ENCODE measurements at regions not wholly inside any gene's neighbourhood (a gene's known extent, or its start where the extent isn't known, plus 50 kb on each side); places are given as distances from the start of the nearest gene placed in this dataset.
"Not testable (repeated sequence)": the region's sequence is repeated elsewhere in the genome, so short reads cannot be mapped to it uniquely, and the experiment has no call there.

GRCh38 chr3:161941891-161942290 lies 445.3 kb downstream of the OTOL1 start:
- POLR2A ChIA-PET = no interaction called here
- CTCF ChIA-PET = no interaction called here

GRCh38 chr3:161943801-161944345 lies 447.3 kb downstream of the OTOL1 start:
- H3K27me3 ChIP-seq (ENCODE audit: insufficient read depth); CTCF ChIA-PET; H3K9ac ChIP-seq; H3K9me2 ChIP-seq; POLR2A ChIA-PET; DNase-seq; H3K79me2 ChIP-seq (ENCODE audit: insufficient read depth); H4K20me1 ChIP-seq (ENCODE audit: insufficient read depth); H3K36me3 ChIP-seq (replicated peaks in 1 of 2; ENCODE audit: control insufficient read depth in 1 of 2, insufficient read depth in 2 of 2, low read length in 1 of 2); H3K4me2 ChIP-seq; H3F3A ChIP-seq (replicated peaks; ENCODE audit: insufficient read depth); H3K27ac ChIP-seq (ENCODE audit: low read depth in 2 of 2, low read length in 1 of 2); H2AFZ ChIP-seq (ENCODE audit: low read depth); H3K4me1 ChIP-seq (ENCODE audit: control insufficient read depth in 1 of 2, insufficient read depth in 2 of 2, low read depth in 1 of 2, low read length in 1 of 2); H3K4me3 ChIP-seq (ENCODE audit: low read depth in 2 of 2, low read length in 1 of 2); H3K9me3 ChIP-seq: not testable (repeated sequence)
- 68% methylated on average over 9 of the region's 12 CpGs for WGBS (ENCODE audit: low lambda C conversion rate)

More at GRCh38 chr3:161941891-161942290, 445.3 kb downstream of the OTOL1 start:
- 19% methylated on average over 1 of the region's 1 CpG for WGBS (ENCODE audit: low lambda C conversion rate)
- no peak for TF ChIP-seq MAX (IDR thresholded peaks at IDR 0.05; ENCODE audit: low read depth)
- no peak for TF ChIP-seq USF1 (IDR thresholded peaks at IDR 0.05; ENCODE audit: borderline replicate concordance, low read depth)
- no peak for TF ChIP-seq IRF3 (IDR thresholded peaks at IDR 0.05; ENCODE audit: low read depth, low read length)
- TF ChIP-seq POLR2AphosphoS5 (IDR thresholded peaks at IDR 0.05; ENCODE audit: low read depth, low read length) = no peak
- no peak for TF ChIP-seq PBX3 (IDR thresholded peaks at IDR 0.05)
- no peak for TF ChIP-seq TEAD4 (IDR thresholded peaks at IDR 0.05; ENCODE audit: borderline replicate concordance, insufficient read depth)
- TF ChIP-seq SMC3 (IDR thresholded peaks at IDR 0.05; ENCODE audit: low read depth, low read length) = no peak
- no peaks in the 10 kb centered on the region for H3K27me3 ChIP-seq (ENCODE audit: insufficient read depth)
- H3F3A ChIP-seq (replicated peaks; ENCODE audit: insufficient read depth) = no peaks in the 10 kb centered on the region
- H3K9me3 ChIP-seq = no peaks in the 10 kb centered on the region; the same call in 1 of the 2 replicates
- H3K9me2 ChIP-seq = no peaks in the 10 kb centered on the region
- H3K79me2 ChIP-seq (ENCODE audit: insufficient read depth) = no peaks in the 10 kb centered on the region
- H3K4me3 ChIP-seq (ENCODE audit: low read depth in 2 of 2, low read length in 1 of 2) = no peak overlapping the region
- H3K36me3 ChIP-seq (replicated peaks in 1 of 2; ENCODE audit: control insufficient read depth in 1 of 2, insufficient read depth in 2 of 2, low read length in 1 of 2) = no peaks in the 10 kb centered on the region
- H3K4me2 ChIP-seq = no peak overlapping the region
- DNase-seq = no peak
- no peak overlapping the region for H2AFZ ChIP-seq (ENCODE audit: low read depth)
- no peak overlapping the region for H3K9ac ChIP-seq
- no peak overlapping the region for H3K27ac ChIP-seq (ENCODE audit: low read depth in 2 of 2, low read length in 1 of 2)
- no peaks in the 10 kb centered on the region for H4K20me1 ChIP-seq (ENCODE audit: insufficient read depth)
- H3K4me1 ChIP-seq (ENCODE audit: control insufficient read depth in 1 of 2, insufficient read depth in 2 of 2, low read depth in 1 of 2, low read length in 1 of 2) = no peaks in the 10 kb centered on the region

- Histone ChIP-seq H3K4me3 (ENCODE audit: low read depth in 2 of 2, low read length in 1 of 2) (no peak overlapping the region), H3K79me2 (ENCODE audit: insufficient read depth) (no peaks in the 10 kb centered on the region), H3K36me3 (replicated peaks in 1 of 2; ENCODE audit: control insufficient read depth in 1 of 2, insufficient read depth in 2 of 2, low read length in 1 of 2) (no peaks in the 10 kb centered on the region), H4K20me1 (ENCODE audit: insufficient read depth) (no peaks in the 10 kb centered on the region), H3K4me1 (ENCODE audit: control insufficient read depth in 1 of 2, insufficient read depth in 2 of 2, low read depth in 1 of 2, low read length in 1 of 2) (no peaks in the 10 kb centered on the region), H3F3A (replicated peaks; ENCODE audit: insufficient read depth) (no peaks in the 10 kb centered on the region), H3K27ac (ENCODE audit: low read depth in 2 of 2, low read length in 1 of 2) (no peak overlapping the region), H2AFZ (ENCODE audit: low read depth) (no peak overlapping the region), H3K27me3 (ENCODE audit: insufficient read depth) (no peaks in the 10 kb centered on the region), H3K9me2 (no peaks in the 10 kb centered on the region), H3K4me2 (no peak overlapping the region), H3K9me3 (no peaks in the 10 kb centered on the region; the same call in 1 of the 2 replicates), H3K9ac (no peak overlapping the region)
- POLR2A ChIA-PET = no interaction called here
- DNase-seq = no peak
- CTCF ChIA-PET = no interaction called here
- 39% methylated on average over 3 of the region's 3 CpGs for WGBS (ENCODE audit: low lambda C conversion rate)
- TF ChIP-seq TAF1 (IDR thresholded peaks at IDR 0.05; ENCODE audit: borderline replicate concordance, low read depth, low read length) (no peak), TEAD4 (IDR thresholded peaks at IDR 0.05; ENCODE audit: borderline replicate concordance, insufficient read depth) (no peak), USF1 (IDR thresholded peaks at IDR 0.05; ENCODE audit: borderline replicate concordance, low read depth) (no peak), CTCF (IDR thresholded peaks at IDR 0.05) (no peak), REST (IDR thresholded peaks at IDR 0.05; ENCODE audit: low read depth, low read length) (no peak)
Measured at GRCh38 chr3:161946443-161946960, 449.9 kb downstream of the OTOL1 start.
